ENCODE measurements at regions not wholly inside any gene's neighbourhood (a gene's known extent, or its start where the extent isn't known, plus 50 kb on each side); places are given as distances from the start of the nearest gene placed in this dataset.

DNA sequence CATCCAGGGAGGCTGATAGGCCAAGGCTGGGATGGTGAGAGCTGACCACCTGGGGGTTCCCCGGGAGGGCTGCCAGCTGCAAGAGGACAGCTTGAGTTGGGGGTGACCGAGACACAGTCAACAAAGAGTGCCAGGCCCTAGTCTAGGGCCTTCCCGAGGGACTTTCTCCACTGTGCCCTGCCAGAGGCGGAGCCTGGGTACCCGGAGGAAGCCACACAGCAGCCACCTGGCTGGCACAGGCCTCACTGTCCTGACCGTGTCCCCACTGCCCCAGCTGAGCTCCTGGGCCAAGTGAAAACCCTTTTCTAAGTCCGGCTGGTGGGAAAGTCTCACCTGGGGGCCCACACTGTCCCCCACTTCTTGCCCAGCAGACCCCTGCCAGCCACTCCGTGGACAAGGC, 71.9 kb upstream of the GSE1 start:
- TF ChIP-seq, protein P1, sequence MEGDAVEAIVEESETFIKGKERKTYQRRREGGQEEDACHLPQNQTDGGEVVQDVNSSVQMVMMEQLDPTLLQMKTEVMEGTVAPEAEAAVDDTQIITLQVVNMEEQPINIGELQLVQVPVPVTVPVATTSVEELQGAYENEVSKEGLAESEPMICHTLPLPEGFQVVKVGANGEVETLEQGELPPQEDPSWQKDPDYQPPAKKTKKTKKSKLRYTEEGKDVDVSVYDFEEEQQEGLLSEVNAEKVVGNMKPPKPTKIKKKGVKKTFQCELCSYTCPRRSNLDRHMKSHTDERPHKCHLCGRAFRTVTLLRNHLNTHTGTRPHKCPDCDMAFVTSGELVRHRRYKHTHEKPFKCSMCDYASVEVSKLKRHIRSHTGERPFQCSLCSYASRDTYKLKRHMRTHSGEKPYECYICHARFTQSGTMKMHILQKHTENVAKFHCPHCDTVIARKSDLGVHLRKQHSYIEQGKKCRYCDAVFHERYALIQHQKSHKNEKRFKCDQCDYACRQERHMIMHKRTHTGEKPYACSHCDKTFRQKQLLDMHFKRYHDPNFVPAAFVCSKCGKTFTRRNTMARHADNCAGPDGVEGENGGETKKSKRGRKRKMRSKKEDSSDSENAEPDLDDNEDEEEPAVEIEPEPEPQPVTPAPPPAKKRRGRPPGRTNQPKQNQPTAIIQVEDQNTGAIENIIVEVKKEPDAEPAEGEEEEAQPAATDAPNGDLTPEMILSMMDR (IDR thresholded peaks at IDR 0.05) = no peak
- TF ChIP-seq POLR2A (IDR thresholded peaks at IDR 0.05) = no peak

All from uterus (tissue), 2 donors.